NCI-H82 (cell line): ENCODE measurements at regions not wholly inside any gene's neighbourhood (a gene's known extent, or its start where the extent isn't known, plus 50 kb on each side); places are given as distances from the start of the nearest gene placed in this dataset.
A peak's percentile ranks its signal among the peaks of the same experiment; 100 is the strongest.

Source experiments
- DNase-seq: peaks from one replicate; lab custom pipeline; 2025; lab: John Stamatoyannopoulos, UW

GRCh38 chr20:24106150-24106800 lies 117.7 kb upstream of the GGTLC1 start:
- no peak for DNase-seq

- DNase-seq: no peak
Measured at GRCh38 chr20:24102749-24103333, 114.3 kb upstream of the GGTLC1 start.

GRCh38 chr20:24102290-24102689 lies 113.7 kb upstream of the GGTLC1 start:
- DNase-seq: peak; percentile 84

- DNase-seq: peak; percentile 85
Measured at GRCh38 chr20:24100370-24101011, 111.9 kb upstream of the GGTLC1 start.

- DNase-seq: no peak
Measured at GRCh38 chr20:24098886-24099285, 110.3 kb upstream of the GGTLC1 start.

GRCh38 chr20:24097506-24098245 lies 109.1 kb upstream of the GGTLC1 start:
- no peak for DNase-seq

- peak; percentile 40 for DNase-seq
Measured at GRCh38 chr20:24096864-24097450, 108.4 kb upstream of the GGTLC1 start.

- peak; percentile 22 for DNase-seq
Measured at GRCh38 chr20:24096264-24096663, 107.7 kb upstream of the GGTLC1 start.

GRCh38 chr20:24095756-24096155 lies 107.2 kb upstream of the GGTLC1 start:
- no peak for DNase-seq

GRCh38 chr20:24095303-24095702 lies 106.7 kb upstream of the GGTLC1 start:
- DNase-seq: no peak

GRCh38 chr20:24089576-24089975 lies 101.0 kb upstream of the GGTLC1 start:
- DNase-seq: no peak

GRCh38 chr20:24086121-24086520 lies 97.5 kb upstream of the GGTLC1 start:
- no peak for DNase-seq

GRCh38 chr20:24084281-24084680 lies 95.7 kb upstream of the GGTLC1 start:
- no peak for DNase-seq

GRCh38 chr20:24081077-24081476 lies 92.5 kb upstream of the GGTLC1 start:
- no peak for DNase-seq

- DNase-seq: no peak
Measured at GRCh38 chr20:24079661-24080412, 91.3 kb upstream of the GGTLC1 start.

- no peak for DNase-seq
Measured at GRCh38 chr20:24077145-24077544, 88.6 kb upstream of the GGTLC1 start.

- DNase-seq: no peak
Measured at GRCh38 chr20:24070679-24071078, 82.1 kb upstream of the GGTLC1 start.

- no peak for DNase-seq
Measured at GRCh38 chr20:24066076-24066700, 77.6 kb upstream of the GGTLC1 start.

- no peak for DNase-seq
Measured at GRCh38 chr20:24064915-24065314, 76.3 kb upstream of the GGTLC1 start.

GRCh38 chr20:24064092-24064491 lies 75.5 kb upstream of the GGTLC1 start:
- no peak for DNase-seq

GRCh38 chr20:24063100-24063499 lies 74.5 kb upstream of the GGTLC1 start:
- DNase-seq: no peak
